Heart right ventricle (tissue), 16 donors: ENCODE measurements at regions not wholly inside any gene's neighbourhood (a gene's known extent, or its start where the extent isn't known, plus 50 kb on each side); places are given as distances from the start of the nearest gene placed in this dataset.

Experiments used
- ATAC-seq, 8 donors: fragments of 200-7000 bp; cut with Tn5 transposase; one replicate each; pipeline ENCODE4 v1.9.1; 2020; ENCODE audit warnings: mild to moderate bottlenecking in 8 of 8, moderate library complexity in 8 of 8, moderate number of reproducible peaks in 1 of 8
- DNase-seq, 2 donors: peaks; one replicate each; pipeline ENCODE4 v3.0.0-alpha.2; 2020
- H3K27ac ChIP-seq, 10 donors: fragments of 200-600 bp; sonication (generic) in 2 of 10; one replicate each; pipeline versions ENCODE4 v1.5.0 to v1.8.0; 2020 to 2022; ENCODE audit warnings: mild to moderate bottlenecking in 3 of 10
- H3K27me3 ChIP-seq, 7 donors: fragments of 200-600 bp; one replicate each; pipeline ENCODE4 v1.8.0; 2021 to 2022; ENCODE audit warnings: mild to moderate bottlenecking in 2 of 7
- H3K36me3 ChIP-seq, 9 donors: fragments of 200-600 bp; sonication (generic) in 1 of 9; one replicate each; pipeline versions ENCODE4 v1.5.0 to v1.8.0; 2020 to 2022; ENCODE audit warnings: mild to moderate bottlenecking in 2 of 9
- H3K4me1 ChIP-seq, 9 donors: fragments of 200-600 bp; sonication (generic) in 1 of 9; one replicate each; pipeline versions ENCODE4 v1.5.0 to v1.8.0; 2020 to 2022; ENCODE audit warnings: mild to moderate bottlenecking in 4 of 9
- H3K4me3 ChIP-seq, 10 donors: fragments of 200-600 bp; sonication (generic) in 2 of 10; one replicate each; pipeline versions ENCODE4 v1.5.0 to v1.8.0; 2020 to 2022; ENCODE audit warnings: mild to moderate bottlenecking in 7 of 10, moderate library complexity in 2 of 10
- H3K9me3 ChIP-seq, 11 donors: fragments of 200-600 bp in 10 of 11; sonication (generic) in 2 of 11; one replicate each; pipeline versions ENCODE4 v1.5.0 to v1.8.0; 2013 to 2022; ENCODE audit warnings: mild to moderate bottlenecking in 2 of 11, control low read depth in 1 of 11, moderate library complexity in 1 of 11
- CTCF ChIP-seq, 9 donors: fragments of 200-600 bp; sonication (generic) in 2 of 9; IDR thresholded peaks; one replicate each; pipeline versions ENCODE4 v1.5.0 to v1.8.0; 2021 to 2022; ENCODE audit warnings: antibody characterized with exemption in 9 of 9, mild to moderate bottlenecking in 5 of 9, moderate library complexity in 1 of 9
- WGBS, 2 donors: extraction: QIAGEN DNeasy Blood & Tissue Kit; methylation state at CpG; one replicate each; pipeline ENCODE4 v1.1.7; 2013; ENCODE audit warnings: inconsistent platforms in 1 of 2; 5-methylcytosine and 5-hydroxymethylcytosine counted together
- intact Hi-C, 10 donors: fragments of 100-400 bp; cut with DNase I; formaldehyde crosslinking; loops; one replicate each; pipeline versions ENCODE4 v1.11.1 to v1.14.2; 2022
- donor health status: Arrhythmogenic right ventricular cardiomyopathy.
- donor health status: ischemic (EF 13 %, LVEDD 7.1; RV severe dilation, severe dysfunction).
- donor health status: healthy with polysubstance abuse.
- donor health status: DM: no; HTN: yes; CAD: no.
- donor health status: DM: no; HTN: no; CAD: no.
- donor health status: ischemic (EF 25% LVEDD 6.9; RV normal size, moderate dysfunction).
- donor health status: ischemic (EF 25% LVEDD 5.7; RV mildly dilated, moderate dysfunction).
- donor health status: healthy.
- donor health status: DM: yes; HTN: yes; CAD: no.
- donor health status: Ischemic cardiomyopathy.
- donor health status: ischemic (EF 35%, LVEDD 5.7; RV mildly dilated, moderate dysfunction).
- donor health status: nonischemic (EF 11% LVEDD 7.7; RV severe dilation, severe dysfunction).
- donor health status: DM: yes; HTN: yes; CAD: no.
- donor health status: PGD.
- donor health status: ischemic (EF 29% LVEDD 5.4; RV normal size, mild dysfunction).
- donor health status: nonischemic (EF 23%, LVEDD 6.1; RV moderate dilation, normal function).

GRCh38 chr9:81519816-81520495 lies 169.4 kb downstream of the TLE1 start:
- Histone ChIP-seq H3K27ac (no peak overlapping the region), H3K4me3 (no peak overlapping the region), H3K36me3 (no peaks in the 10 kb centered on the region), H3K9me3 (no peaks in the 10 kb centered on the region), H3K4me1 (peaks cover 0 to 11% (median 0%) of the 10 kb centered on the region in 9 donors), H3K27me3 (peaks cover 0 to 3% (median 0%) of the 10 kb centered on the region in 7 donors)
- intact Hi-C loops = loop anchor here in 9 of 10 donors (5.0 to 10.0 kb wide), 8 partner anchors 165 to 1445 kb away; partner anchors contain the start of gene TLE1 (in 3 of the 9)
- WGBS, 2 donors = 84 to 88% methylated on average over 2 of the region's 2 CpGs
- ATAC-seq = no peak
- TF ChIP-seq CTCF (IDR thresholded peaks at IDR 0.05) = no peak
- DNase-seq = no peak

GRCh38 chr9:81517954-81518353 lies 171.4 kb downstream of the TLE1 start:
- no peaks in the 10 kb centered on the region for H3K9me3 ChIP-seq
- ATAC-seq (no peak), DNase-seq (no peak)
- no peak overlapping the region for H3K27ac ChIP-seq
- H3K4me1 ChIP-seq = peaks cover 0 to 3% (median 0%) of the 10 kb centered on the region in 9 donors
- 63 to 75% methylated on average over 2 of the region's 2 CpGs for WGBS, 2 donors
- H3K4me3 ChIP-seq = no peak overlapping the region
- H3K27me3 ChIP-seq = peaks cover 0 to 3% (median 0%) of the 10 kb centered on the region in 7 donors
- intact Hi-C loops = no loop called here
- H3K36me3 ChIP-seq = no peaks in the 10 kb centered on the region
- TF ChIP-seq CTCF (IDR thresholded peaks at IDR 0.05) = no peak

GRCh38 chr9:81513059-81513458 lies 176.3 kb downstream of the TLE1 start:
- 58 to 65% methylated on average over 2 of the region's 2 CpGs for WGBS, 2 donors
- DNase-seq (no peak), ATAC-seq (no peak)
- H3K27me3 ChIP-seq = peaks cover 0 to 3% (median 0%) of the 10 kb centered on the region in 7 donors
- TF ChIP-seq CTCF (IDR thresholded peaks at IDR 0.05) = no peak
- no peaks in the 10 kb centered on the region for H3K4me1 ChIP-seq
- intact Hi-C loops = no loop called here
- H3K4me3 ChIP-seq = no peak overlapping the region
- H3K27ac ChIP-seq = no peak overlapping the region
- no peaks in the 10 kb centered on the region for H3K36me3 ChIP-seq
- peaks cover 0 to 2% (median 0%) of the 10 kb centered on the region in 11 donors for H3K9me3 ChIP-seq

- ATAC-seq (no peak), DNase-seq (no peak)
- peaks cover 0 to 3% (median 0%) of the 10 kb centered on the region in 11 donors for H3K9me3 ChIP-seq
- no peak for TF ChIP-seq CTCF (IDR thresholded peaks at IDR 0.05)
- H3K27me3 ChIP-seq = peaks cover 0 to 3% (median 0%) of the 10 kb centered on the region in 7 donors
- WGBS, 2 donors = 86 to 90% methylated on average over 1 of the region's 1 CpG
- H3K4me3 ChIP-seq = no peak overlapping the region
- intact Hi-C loops = no loop called here
- H3K27ac ChIP-seq = no peak overlapping the region
- no peaks in the 10 kb centered on the region for H3K4me1 ChIP-seq
- H3K36me3 ChIP-seq = no peaks in the 10 kb centered on the region
Observed at GRCh38 chr9:81512641-81513040, 176.7 kb downstream of the TLE1 start.
